AML-193 (cell line): ENCODE measurements at regions not wholly inside any gene's neighbourhood (a gene's known extent, or its start where the extent isn't known, plus 50 kb on each side); places are given as distances from the start of the nearest gene placed in this dataset.
"Not testable (repeated sequence)": the region's sequence is repeated elsewhere in the genome, so short reads cannot be mapped to it uniquely, and the experiment has no call there.

Source experiments
- DNase-seq, 2 experiments: peaks; one replicate each; lab custom pipeline; 2025; lab: John Stamatoyannopoulos, UW

- peak in 1 of 2 experiments; percentile 34 for DNase-seq
Observed at GRCh38 chr6:27806981-27807440, 105.2 kb downstream of the OR2B2 start.

DNA sequence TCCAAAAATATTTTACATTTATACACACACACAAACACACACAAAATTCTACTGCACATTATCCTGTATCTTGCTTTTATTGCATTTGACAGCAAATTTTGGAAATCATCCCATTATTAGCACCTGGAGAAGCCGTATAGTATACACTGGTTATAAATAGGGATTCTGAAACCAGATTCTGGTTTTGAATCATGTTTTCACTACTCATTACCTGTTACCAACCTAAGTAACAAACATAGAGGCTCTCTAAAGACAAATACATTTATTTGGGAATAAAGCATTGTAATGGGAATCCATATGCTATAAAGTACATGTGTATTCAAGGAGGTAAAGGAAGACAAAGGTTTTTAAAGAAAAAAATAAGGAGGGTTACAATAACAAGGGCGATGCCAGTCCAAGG lies 106.8 kb downstream of the OR2B2 start:
- DNase-seq, result no peak

DNA sequence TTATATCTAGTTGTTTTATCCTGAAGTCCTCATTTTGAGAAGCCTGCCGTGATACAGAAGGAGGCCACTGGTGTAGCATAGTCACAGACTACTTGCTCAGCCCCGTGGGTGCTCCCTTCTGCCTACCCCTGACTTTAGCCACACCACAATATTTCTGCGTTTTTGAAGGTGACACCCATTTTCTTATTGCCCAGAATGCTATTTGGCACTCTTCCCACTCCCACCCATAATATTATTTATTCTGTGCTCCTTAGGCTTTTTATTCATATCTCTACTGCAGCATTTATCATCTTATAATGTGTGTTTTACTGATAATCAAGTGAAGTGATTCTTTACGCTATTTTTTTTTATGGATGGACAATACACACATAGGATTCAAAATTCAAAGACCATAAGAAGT lies 107.3 kb downstream of the OR2B2 start:
- no peak for DNase-seq

GRCh38 chr6:27800731-27801373 lies 111.3 kb downstream of the OR2B2 start:
- DNase-seq, result no peak

- DNase-seq, result no peak
Observed at GRCh38 chr6:27797960-27798359, 114.2 kb downstream of the OR2B2 start.

DNA sequence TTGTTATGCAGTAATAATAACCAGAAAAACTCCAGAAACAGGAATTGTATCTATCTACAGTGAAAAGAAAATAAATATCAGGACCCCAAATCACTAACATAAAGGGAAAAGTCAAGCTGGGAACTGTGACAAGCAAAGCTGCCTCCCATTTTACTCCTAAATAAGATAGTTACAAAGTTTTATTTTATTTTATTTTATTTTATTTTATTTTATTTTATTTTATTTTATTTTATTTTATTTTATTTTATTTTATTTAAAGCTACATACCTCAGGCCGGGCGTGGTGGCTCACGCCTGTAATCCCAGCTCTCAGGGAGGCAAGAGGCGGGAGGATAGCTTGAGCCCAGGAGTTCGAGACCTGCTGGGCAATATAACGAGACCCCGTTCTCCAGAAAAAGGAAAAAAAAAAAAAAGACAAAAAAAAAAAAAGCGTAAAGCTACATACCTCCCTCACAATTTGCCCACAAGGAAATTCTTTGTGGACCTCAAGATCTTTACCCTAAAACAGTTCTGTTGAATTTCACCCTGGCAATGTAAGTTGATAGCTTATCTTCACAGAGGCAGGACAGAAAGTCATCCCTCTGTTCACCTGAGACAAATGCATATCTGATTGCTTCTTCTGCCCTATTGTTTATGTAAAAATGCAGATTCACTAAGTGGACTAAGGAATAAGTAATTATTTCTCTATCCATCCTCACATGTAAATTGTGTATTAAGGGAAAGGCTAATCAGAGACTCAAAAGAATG lies 115.3 kb downstream of the OR2B2 start:
- not testable (repeated sequence) for DNase-seq

DNA sequence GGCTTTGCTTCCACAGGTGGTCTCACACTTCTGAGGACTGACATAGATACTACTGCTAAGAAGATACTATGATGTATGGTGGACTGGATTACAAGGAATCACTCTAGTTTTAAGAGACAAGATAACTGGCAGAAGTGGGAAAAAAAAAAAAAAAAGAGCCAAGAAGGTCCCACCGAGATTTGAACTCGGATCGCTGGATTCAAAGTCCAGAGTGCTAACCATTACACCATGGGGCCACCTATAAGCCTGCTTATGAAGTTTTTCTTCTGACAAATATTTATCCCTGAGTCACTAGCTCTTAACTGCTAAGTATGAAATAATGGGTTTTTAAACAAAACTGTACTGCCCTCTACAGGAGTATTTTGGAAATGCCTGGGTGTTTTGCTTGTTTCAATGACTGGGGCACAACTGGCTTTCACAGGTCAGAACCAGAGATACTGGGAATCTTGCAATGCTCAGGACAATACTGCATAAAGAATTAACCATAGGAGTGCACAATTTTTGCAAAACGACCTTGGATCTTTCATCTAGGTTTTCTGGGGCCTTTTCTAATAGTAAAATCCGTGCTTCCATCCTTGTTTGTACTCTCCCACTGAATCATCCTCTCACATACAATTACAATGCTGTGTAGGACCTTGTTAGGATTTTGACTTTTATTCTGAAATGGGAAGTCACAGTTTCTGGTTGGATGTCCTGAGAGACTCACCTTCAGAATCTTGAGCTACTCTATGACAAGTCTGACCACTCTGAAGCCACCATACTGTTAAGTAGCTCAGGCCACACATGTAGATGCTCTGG lies 116.3 kb downstream of the OR2B2 start:
- peak; percentile 91 to 95 for DNase-seq

GRCh38 chr6:27791182-27791943 lies 120.8 kb downstream of the OR2B2 start:
- no peak for DNase-seq

GRCh38 chr6:27788376-27788775 lies 123.8 kb downstream of the OR2B2 start:
- not testable (repeated sequence) for DNase-seq

DNA sequence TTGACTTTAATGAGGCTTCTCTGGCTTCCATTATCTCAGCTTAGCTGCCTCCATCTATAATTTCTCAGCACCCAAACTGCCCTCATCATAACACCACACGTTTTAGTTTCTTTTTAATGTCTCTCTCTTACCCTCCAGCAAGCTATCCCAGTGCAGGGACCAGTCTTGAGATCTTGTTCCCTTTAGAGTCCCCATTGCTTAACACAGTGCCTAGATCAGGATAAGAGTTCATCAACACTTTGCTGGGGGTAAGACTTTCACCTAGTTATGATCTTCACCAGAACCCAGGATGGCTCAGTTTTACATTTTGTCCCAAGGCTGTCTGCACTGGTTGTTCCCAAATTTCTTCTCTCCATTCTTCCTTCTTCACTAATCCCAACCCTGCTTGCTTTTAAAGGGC lies 126.1 kb downstream of the OR2B2 start:
- DNase-seq, result no peak

- DNase-seq, result no peak
Observed at GRCh38 chr6:27785294-27785693, 126.9 kb downstream of the OR2B2 start.

DNA sequence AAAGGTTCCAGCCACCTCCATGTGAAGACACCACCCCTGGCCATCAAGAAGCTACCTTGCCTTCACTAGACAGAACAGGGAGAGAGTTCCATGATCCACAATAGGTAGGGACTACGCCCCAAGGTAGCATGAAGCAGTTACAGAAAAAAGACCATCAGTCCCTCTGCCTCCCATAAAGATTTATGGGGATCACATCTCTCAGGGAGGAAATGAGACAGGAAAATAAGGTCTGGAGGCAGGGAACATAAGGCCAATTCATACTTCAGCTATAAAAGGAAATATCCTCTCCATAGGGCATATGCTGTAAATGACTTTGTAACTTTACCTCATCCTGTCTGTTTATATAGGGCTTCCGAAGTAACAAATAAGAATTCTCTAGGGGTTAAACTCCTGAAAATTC lies 129.4 kb downstream of the OR2B2 start:
- no peak for DNase-seq

DNA sequence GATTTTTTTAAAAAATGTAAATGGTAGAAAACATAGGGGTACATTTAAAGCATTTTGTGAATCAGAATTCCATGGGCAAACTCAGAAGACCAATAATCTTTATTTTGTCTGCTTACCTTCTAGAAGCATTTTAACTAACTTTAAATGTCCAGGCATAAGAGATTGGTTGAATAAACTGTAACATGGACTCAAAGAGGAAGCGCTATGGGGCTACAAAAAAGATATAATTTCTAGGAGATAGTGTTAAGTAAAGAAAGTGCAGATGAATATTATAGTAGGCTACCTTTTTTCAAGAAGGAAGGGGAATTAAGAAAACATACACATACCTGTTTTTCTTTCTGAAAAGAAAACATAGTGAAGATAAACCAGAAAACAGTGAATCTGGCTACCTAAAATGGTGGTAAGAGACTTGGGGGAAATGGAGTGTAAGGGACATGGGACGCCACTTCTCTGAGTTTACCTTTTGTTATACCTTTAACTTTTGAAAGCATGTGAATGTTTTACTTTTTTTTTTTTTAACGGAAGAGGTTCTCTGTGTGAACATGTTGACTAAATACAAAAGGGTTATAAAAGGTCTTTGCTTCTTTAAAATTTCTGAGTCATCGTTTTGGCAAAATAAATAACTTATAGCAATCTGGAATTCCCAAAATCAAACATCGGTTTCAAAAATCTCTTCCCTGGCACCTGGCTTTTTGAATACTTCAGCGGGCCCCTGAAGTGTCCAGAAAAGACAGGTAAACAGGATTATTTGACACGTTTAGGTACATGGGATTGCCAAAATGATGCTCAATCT lies 133.4 kb downstream of the OR2B2 start:
- DNase-seq, result no peak

DNA sequence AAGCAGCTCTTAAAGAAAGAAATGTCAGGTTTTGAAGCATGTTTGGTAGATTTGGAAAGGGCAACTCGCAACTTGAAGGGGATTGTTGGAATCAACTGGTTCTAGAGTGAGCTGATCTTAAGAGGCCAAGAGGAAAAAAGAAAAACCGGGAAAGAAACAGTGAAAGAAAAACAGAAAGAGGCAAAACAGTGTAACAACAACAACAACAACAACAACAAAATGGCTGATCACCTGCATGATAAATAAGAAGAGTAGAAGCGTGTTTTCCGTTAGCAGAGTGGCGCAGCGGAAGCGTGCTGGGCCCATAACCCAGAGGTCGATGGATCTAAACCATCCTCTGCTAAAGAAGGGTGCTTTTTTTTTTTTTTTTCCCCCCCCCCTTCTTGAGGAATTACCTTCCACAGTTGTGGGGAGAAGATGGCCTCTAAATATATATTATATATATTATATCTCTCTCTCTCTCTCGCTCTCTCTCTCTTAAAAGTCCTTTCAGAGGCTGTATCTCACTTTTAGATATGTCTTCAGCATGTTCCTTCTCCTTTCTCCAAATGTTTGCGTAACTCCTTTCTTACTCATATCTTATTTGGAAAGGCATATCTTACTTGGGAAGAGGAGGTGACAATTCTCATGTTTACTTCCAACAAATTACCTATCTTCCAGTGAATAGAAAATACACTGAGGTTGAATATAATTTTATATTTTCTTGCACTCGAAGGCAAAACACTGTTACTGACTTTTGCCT lies 134.4 kb downstream of the OR2B2 start:
- no peak for DNase-seq

- DNase-seq, result no peak
Observed at GRCh38 chr6:27777126-27777525, 135.1 kb downstream of the OR2B2 start.

DNA sequence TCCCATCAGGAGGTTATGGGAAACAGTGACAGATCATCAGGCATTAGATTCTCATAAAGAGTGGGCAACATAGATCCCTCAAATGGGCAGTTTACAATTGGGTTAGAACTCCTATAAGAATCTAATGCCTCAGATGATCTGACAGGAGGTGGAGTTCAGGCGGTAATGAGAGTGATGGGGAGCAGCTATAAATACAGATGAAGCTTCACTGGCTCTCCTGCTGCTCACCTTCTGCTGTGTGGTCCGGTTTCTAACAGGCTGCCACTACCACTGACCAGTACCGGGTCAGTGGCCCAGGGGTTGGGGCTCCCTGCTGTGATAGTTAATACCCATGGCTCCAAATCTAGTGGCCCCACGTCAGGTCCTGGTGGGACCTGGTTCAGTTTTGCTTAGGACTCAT lies 135.7 kb downstream of the OR2B2 start:
- no peak for DNase-seq

- DNase-seq, result no peak
Observed at GRCh38 chr6:27775796-27776184, 136.4 kb downstream of the OR2B2 start.

- not testable (repeated sequence) for DNase-seq
Observed at GRCh38 chr6:27775138-27775795, 136.9 kb downstream of the OR2B2 start.

DNA sequence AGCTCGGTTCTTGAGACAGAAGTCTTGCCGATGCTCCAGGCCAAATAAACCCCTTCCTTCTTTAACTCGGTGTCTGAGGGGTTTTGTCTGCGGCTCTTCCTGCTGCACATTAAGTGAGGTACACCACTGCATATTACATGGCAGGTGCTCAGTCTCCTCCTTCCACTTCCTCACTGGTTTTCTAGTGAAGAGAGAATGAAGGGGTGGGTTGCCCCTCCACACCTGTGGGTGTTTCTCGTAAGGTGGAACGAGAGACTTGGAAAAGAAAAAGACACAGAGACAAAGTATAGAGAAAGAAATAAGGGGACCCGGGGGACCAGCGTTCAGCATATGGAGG lies 138.0 kb downstream of the OR2B2 start:
- DNase-seq, result not testable (repeated sequence)
